NCI-H2196 treated with DMSO at 0.1 percent for 48 hours (cell line): ENCODE measurements at regions not wholly inside any gene's neighbourhood (a gene's known extent, or its start where the extent isn't known, plus 50 kb on each side); places are given as distances from the start of the nearest gene placed in this dataset.
"Not testable (repeated sequence)": the region's sequence is repeated elsewhere in the genome, so short reads cannot be mapped to it uniquely, and the experiment has no call there.

ENCODE experiments used
- DNase-seq: peaks from one replicate; lab custom pipeline; 2025; ENCODE audit not compliant: unreplicated experiment; lab: John Stamatoyannopoulos, UW

- DNase-seq = no peak
Measured at GRCh38 chr1:194774535-194774934, 1588.1 kb upstream of the B3GALT2 start.

GRCh38 chr1:194755241-194755994 is 1569.0 kb upstream of the B3GALT2 start:
- no peak for DNase-seq

GRCh38 chr1:194738843-194739242 is 1552.4 kb upstream of the B3GALT2 start:
- not testable (repeated sequence) for DNase-seq

GRCh38 chr1:194734970-194735369 is 1548.6 kb upstream of the B3GALT2 start:
- DNase-seq = no peak

GRCh38 chr1:194731025-194731424 is 1544.6 kb upstream of the B3GALT2 start:
- no peak for DNase-seq

- no peak for DNase-seq
Measured at GRCh38 chr1:194730304-194730703, 1543.9 kb upstream of the B3GALT2 start.

GRCh38 chr1:194723067-194723466 is 1536.7 kb upstream of the B3GALT2 start:
- DNase-seq = no peak

- DNase-seq = no peak
Measured at GRCh38 chr1:194717941-194718340, 1531.5 kb upstream of the B3GALT2 start.

- no peak for DNase-seq
Measured at GRCh38 chr1:194717334-194717733, 1530.9 kb upstream of the B3GALT2 start.

GRCh38 chr1:194710671-194711070 is 1524.3 kb upstream of the B3GALT2 start:
- no peak for DNase-seq

GRCh38 chr1:194709439-194709838 is 1523.0 kb upstream of the B3GALT2 start:
- DNase-seq = no peak

GRCh38 chr1:194707074-194707473 is 1520.7 kb upstream of the B3GALT2 start:
- DNase-seq = no peak

- no peak for DNase-seq
Measured at GRCh38 chr1:194705123-194705854, 1518.9 kb upstream of the B3GALT2 start.

- no peak for DNase-seq
Measured at GRCh38 chr1:194698908-194699318, 1512.5 kb upstream of the B3GALT2 start.

- no peak for DNase-seq
Measured at GRCh38 chr1:194693244-194693643, 1506.8 kb upstream of the B3GALT2 start.

GRCh38 chr1:194684636-194685035 is 1498.2 kb upstream of the B3GALT2 start:
- no peak for DNase-seq

- no peak for DNase-seq
Measured at GRCh38 chr1:194658090-194658439, 1471.7 kb upstream of the B3GALT2 start.

- no peak for DNase-seq
Measured at GRCh38 chr1:194654956-194655355, 1468.5 kb upstream of the B3GALT2 start.

GRCh38 chr1:194653385-194653784 is 1467.0 kb upstream of the B3GALT2 start:
- DNase-seq = no peak

GRCh38 chr1:194647118-194647517 is 1460.7 kb upstream of the B3GALT2 start:
- DNase-seq = no peak

- DNase-seq = no peak
Measured at GRCh38 chr1:194644528-194644927, 1458.1 kb upstream of the B3GALT2 start.

GRCh38 chr1:194640322-194640721 is 1453.9 kb upstream of the B3GALT2 start:
- DNase-seq = no peak

GRCh38 chr1:194629011-194629410 is 1442.6 kb upstream of the B3GALT2 start:
- DNase-seq = no peak
